ENCODE measurements at regions not wholly inside any gene's neighbourhood (a gene's known extent, or its start where the extent isn't known, plus 50 kb on each side); places are given as distances from the start of the nearest gene placed in this dataset.

GRCh38 chr10:52954407-52954806 lies 181.8 kb upstream of the MBL2 start:
- H3K4me1 Mint-ChIP-seq: peaks cover 10% of the 10 kb centered on the region
- no peak overlapping the region for H3K27ac Mint-ChIP-seq
- H3K27me3 ChIP-seq (ENCODE audit: control insufficient read depth, insufficient read depth, low read length, poor library complexity, severe bottlenecking): no peaks in the 10 kb centered on the region

DNA sequence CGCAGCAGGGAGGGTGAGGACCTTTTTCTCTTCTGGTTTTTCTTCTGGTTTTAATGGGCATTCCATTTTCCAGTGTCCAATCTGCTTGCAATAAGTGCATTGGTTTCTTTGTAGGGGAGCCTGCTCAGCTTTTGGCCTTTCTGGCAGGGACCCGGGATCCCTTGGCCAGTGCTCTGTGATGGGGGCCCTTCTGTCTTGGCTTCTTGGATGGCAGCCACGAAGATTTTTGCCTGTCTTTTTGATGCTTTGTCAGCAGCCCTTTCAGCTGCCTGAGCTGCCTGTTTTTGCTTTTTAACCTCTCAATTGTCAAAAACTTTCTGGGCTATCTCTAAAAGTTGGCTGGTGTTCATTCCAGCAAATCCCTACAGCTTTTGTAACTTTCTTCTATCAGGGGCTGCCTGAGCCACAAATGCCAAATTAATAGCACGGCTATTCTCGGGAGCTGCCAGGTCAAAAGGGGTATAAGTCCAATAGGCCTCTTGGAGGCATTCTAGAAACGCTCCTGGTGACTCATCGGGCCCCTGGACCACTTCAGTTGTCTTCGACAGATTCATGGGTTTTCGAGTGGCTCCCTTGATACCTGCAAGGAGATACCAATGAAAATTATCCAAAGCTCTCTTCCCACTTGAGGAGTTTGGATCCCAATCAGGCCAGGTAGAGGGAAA lies 179.9 kb upstream of the MBL2 start:
- Histone ChIP-seq H3K4me1 (ENCODE audit: control insufficient read depth, insufficient read depth, low read length) (no peaks in the 10 kb centered on the region), H3K27ac (ENCODE audit: low read depth, low read length) (no peak overlapping the region), H3K9ac (ENCODE audit: extremely low read depth, low read length, poor library complexity, severe bottlenecking) (no peak overlapping the region), H3K4me3 (ENCODE audit: low read length) (no peak overlapping the region), H3K27me3 (ENCODE audit: control insufficient read depth, insufficient read depth, low read length, poor library complexity, severe bottlenecking) (no peaks in the 10 kb centered on the region), H3K9me3 (ENCODE audit: control insufficient read depth, low read length) (peaks cover 3% of the 10 kb centered on the region), H3K36me3 (ENCODE audit: control insufficient read depth, insufficient read depth, low read length) (no peaks in the 10 kb centered on the region)
- TF ChIP-seq, protein P1, sequence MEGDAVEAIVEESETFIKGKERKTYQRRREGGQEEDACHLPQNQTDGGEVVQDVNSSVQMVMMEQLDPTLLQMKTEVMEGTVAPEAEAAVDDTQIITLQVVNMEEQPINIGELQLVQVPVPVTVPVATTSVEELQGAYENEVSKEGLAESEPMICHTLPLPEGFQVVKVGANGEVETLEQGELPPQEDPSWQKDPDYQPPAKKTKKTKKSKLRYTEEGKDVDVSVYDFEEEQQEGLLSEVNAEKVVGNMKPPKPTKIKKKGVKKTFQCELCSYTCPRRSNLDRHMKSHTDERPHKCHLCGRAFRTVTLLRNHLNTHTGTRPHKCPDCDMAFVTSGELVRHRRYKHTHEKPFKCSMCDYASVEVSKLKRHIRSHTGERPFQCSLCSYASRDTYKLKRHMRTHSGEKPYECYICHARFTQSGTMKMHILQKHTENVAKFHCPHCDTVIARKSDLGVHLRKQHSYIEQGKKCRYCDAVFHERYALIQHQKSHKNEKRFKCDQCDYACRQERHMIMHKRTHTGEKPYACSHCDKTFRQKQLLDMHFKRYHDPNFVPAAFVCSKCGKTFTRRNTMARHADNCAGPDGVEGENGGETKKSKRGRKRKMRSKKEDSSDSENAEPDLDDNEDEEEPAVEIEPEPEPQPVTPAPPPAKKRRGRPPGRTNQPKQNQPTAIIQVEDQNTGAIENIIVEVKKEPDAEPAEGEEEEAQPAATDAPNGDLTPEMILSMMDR (conservative IDR thresholded peaks at IDR 0.05): no peak
- no peaks in the 10 kb centered on the region for H3K27me3 Mint-ChIP-seq (ENCODE audit: insufficient read depth)
- no peak overlapping the region for H3K4me3 Mint-ChIP-seq
- H3K27ac Mint-ChIP-seq: no peak overlapping the region
- no peaks in the 10 kb centered on the region for H3K36me3 Mint-ChIP-seq (ENCODE audit: low read depth)
- H3K9me3 Mint-ChIP-seq: peaks cover 6% of the 10 kb centered on the region
- H3K4me1 Mint-ChIP-seq: peaks cover 10% of the 10 kb centered on the region
- WGBS, 2 experiments (ENCODE audit: insufficient coverage in 1 of 2, insufficient read length in 1 of 2): 88 to 92% methylated on average over 8 to 9 of the region's 9 CpGs
- DNase-seq: no peak

More at GRCh38 chr10:52954407-52954806, 181.8 kb upstream of the MBL2 start:
- no peaks in the 10 kb centered on the region for H3K27me3 Mint-ChIP-seq (ENCODE audit: insufficient read depth)
- DNase-seq: no peak
- H3K9me3 Mint-ChIP-seq: peaks cover 3% of the 10 kb centered on the region
- Histone ChIP-seq H3K9me3 (ENCODE audit: control insufficient read depth, low read length) (no peaks in the 10 kb centered on the region), H3K4me3 (ENCODE audit: low read length) (no peak overlapping the region), H3K4me1 (ENCODE audit: control insufficient read depth, insufficient read depth, low read length) (no peaks in the 10 kb centered on the region), H3K27ac (ENCODE audit: low read depth, low read length) (no peak overlapping the region), H3K36me3 (ENCODE audit: control insufficient read depth, insufficient read depth, low read length) (no peaks in the 10 kb centered on the region), H3K9ac (ENCODE audit: extremely low read depth, low read length, poor library complexity, severe bottlenecking) (no peak overlapping the region)
- 94 to 96% methylated on average over 2 to 5 of the region's 5 CpGs for WGBS, 2 experiments (ENCODE audit: insufficient coverage in 1 of 2, insufficient read length in 1 of 2)
- H3K36me3 Mint-ChIP-seq (ENCODE audit: low read depth): no peaks in the 10 kb centered on the region
- H3K4me3 Mint-ChIP-seq: no peak overlapping the region
- TF ChIP-seq, protein P1 (conservative IDR thresholded peaks at IDR 0.05): no peak

DNA sequence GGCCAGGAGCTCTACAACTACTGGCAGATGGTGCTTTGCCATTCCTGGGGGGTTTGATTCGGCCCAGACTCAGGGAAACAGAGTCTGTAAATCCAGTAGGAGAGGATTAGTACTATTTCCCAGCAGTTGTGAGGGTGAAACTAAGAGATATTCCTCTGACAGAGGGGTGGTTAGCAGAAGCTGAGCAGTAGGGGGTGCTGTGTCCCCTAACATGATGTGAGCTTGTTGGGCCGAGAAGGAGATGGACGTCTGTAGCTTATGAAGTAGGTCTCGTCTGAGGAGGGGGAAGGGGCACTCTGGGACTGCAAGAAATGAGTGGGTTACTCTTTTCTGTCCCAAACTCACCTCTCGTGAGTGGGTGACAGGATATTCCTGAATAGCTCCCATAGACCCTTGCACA lies 179.2 kb upstream of the MBL2 start:
- Histone ChIP-seq H3K27ac (ENCODE audit: low read depth, low read length) (no peak overlapping the region), H3K36me3 (ENCODE audit: control insufficient read depth, insufficient read depth, low read length) (no peaks in the 10 kb centered on the region), H3K9me3 (ENCODE audit: control insufficient read depth, low read length) (peaks cover 10% of the 10 kb centered on the region), H3K4me3 (ENCODE audit: low read length) (no peak overlapping the region), H3K9ac (ENCODE audit: extremely low read depth, low read length, poor library complexity, severe bottlenecking) (no peak overlapping the region), H3K27me3 (ENCODE audit: control insufficient read depth, insufficient read depth, low read length, poor library complexity, severe bottlenecking) (no peaks in the 10 kb centered on the region), H3K4me1 (ENCODE audit: control insufficient read depth, insufficient read depth, low read length) (no peaks in the 10 kb centered on the region)
- Mint-ChIP-seq H3K36me3 (ENCODE audit: low read depth) (no peaks in the 10 kb centered on the region), H3K9me3 (peaks cover 13% of the 10 kb centered on the region), H3K4me1 (peaks cover 8% of the 10 kb centered on the region), H3K27ac (no peak overlapping the region), H3K4me3 (no peak overlapping the region), H3K27me3 (ENCODE audit: insufficient read depth) (no peaks in the 10 kb centered on the region)
- TF ChIP-seq, protein P1 (conservative IDR thresholded peaks at IDR 0.05): peak; percentile 84
- WGBS, 2 experiments (ENCODE audit: insufficient coverage in 1 of 2, insufficient read length in 1 of 2): 39 to 64% methylated on average over 3 to 5 of the region's 5 CpGs
- peak; percentile 90 for DNase-seq

All from endodermal cell (in vitro differentiated cells).